ENCODE measurements at regions not wholly inside any gene's neighbourhood (a gene's known extent, or its start where the extent isn't known, plus 50 kb on each side); places are given as distances from the start of the nearest gene placed in this dataset.

- TF ChIP-seq CTCF (IDR thresholded peaks at IDR 0.05), result no peak
- no peak for TF ChIP-seq POLR2A (IDR thresholded peaks at IDR 0.05)
- H3K27ac ChIP-seq, result no peak overlapping the region
- DNase-seq, result no peak
- H3K36me3 ChIP-seq, result no peaks in the 10 kb centered on the region
- no peaks in the 10 kb centered on the region for H3K4me1 ChIP-seq
- no peak overlapping the region for H3K4me3 ChIP-seq (replicated peaks in 1 of 3)
- intact Hi-C loops (cut with DNase I), result no loop called here
- H3K9me3 ChIP-seq, result no peaks in the 10 kb centered on the region
- H3K27me3 ChIP-seq, result no peaks in the 10 kb centered on the region
These were observed 544.2 kb downstream of the SATB2 start for GRCh38 chr2:198913394-198914152.

- Histone ChIP-seq H3K4me1 (no peaks in the 10 kb centered on the region), H3K27me3 (no peaks in the 10 kb centered on the region), H3K36me3 (no peaks in the 10 kb centered on the region), H3K4me3 (replicated peaks in 1 of 3) (no peak overlapping the region), H3K27ac (no peak overlapping the region), H3K9me3 (no peaks in the 10 kb centered on the region)
- TF ChIP-seq POLR2A (IDR thresholded peaks at IDR 0.05) (no peak), CTCF (IDR thresholded peaks at IDR 0.05) (no peak)
- WGBS, 2 donors, result 83 to 92% methylated on average over 2 of the region's 2 CpGs
- intact Hi-C loops (cut with DNase I), result no loop called here
- no peak for DNase-seq
These were observed 548.0 kb downstream of the SATB2 start for GRCh38 chr2:198909525-198910267.

- no peak overlapping the region for H3K27ac ChIP-seq
- no peak for TF ChIP-seq CTCF (IDR thresholded peaks at IDR 0.05)
- no peak for TF ChIP-seq POLR2A (IDR thresholded peaks at IDR 0.05)
- WGBS, 2 donors, result 76 to 77% methylated on average over 7 of the region's 7 CpGs
- H3K36me3 ChIP-seq, result no peaks in the 10 kb centered on the region
- intact Hi-C loops (cut with DNase I), result no loop called here
- H3K4me3 ChIP-seq (replicated peaks in 1 of 3), result no peak overlapping the region
- no peaks in the 10 kb centered on the region for H3K27me3 ChIP-seq
- no peaks in the 10 kb centered on the region for H3K4me1 ChIP-seq
- no peaks in the 10 kb centered on the region for H3K9me3 ChIP-seq
- no peak for DNase-seq
These were observed 551.7 kb downstream of the SATB2 start for GRCh38 chr2:198905881-198906612.

GRCh38 chr2:198901894-198902293, 555.8 kb downstream of the SATB2 start:
- Histone ChIP-seq H3K36me3 (no peaks in the 10 kb centered on the region), H3K4me3 (replicated peaks in 1 of 3) (no peak overlapping the region), H3K9me3 (no peaks in the 10 kb centered on the region), H3K27me3 (no peaks in the 10 kb centered on the region), H3K27ac (no peak overlapping the region), H3K4me1 (no peaks in the 10 kb centered on the region)
- intact Hi-C loops (cut with DNase I), result no loop called here
- TF ChIP-seq CTCF (IDR thresholded peaks at IDR 0.05), result no peak
- TF ChIP-seq POLR2A (IDR thresholded peaks at IDR 0.05), result no peak
- no peak for DNase-seq

GRCh38 chr2:198900141-198900540, 557.6 kb downstream of the SATB2 start:
- TF ChIP-seq CTCF (IDR thresholded peaks at IDR 0.05), result no peak
- TF ChIP-seq POLR2A (IDR thresholded peaks at IDR 0.05), result no peak
- no peak overlapping the region for H3K27ac ChIP-seq
- H3K4me3 ChIP-seq (replicated peaks in 1 of 3), result no peak overlapping the region
- no peaks in the 10 kb centered on the region for H3K36me3 ChIP-seq
- no peaks in the 10 kb centered on the region for H3K27me3 ChIP-seq
- no peak for DNase-seq
- intact Hi-C loops (cut with DNase I), result no loop called here
- H3K4me1 ChIP-seq, result no peaks in the 10 kb centered on the region
- 76 to 92% methylated on average over 3 of the region's 3 CpGs for WGBS, 2 donors
- H3K9me3 ChIP-seq, result no peaks in the 10 kb centered on the region

Measured in thyroid gland (tissue), 4 donors.